ENCODE measurements at regions not wholly inside any gene's neighbourhood (a gene's known extent, or its start where the extent isn't known, plus 50 kb on each side); places are given as distances from the start of the nearest gene placed in this dataset.

DNA sequence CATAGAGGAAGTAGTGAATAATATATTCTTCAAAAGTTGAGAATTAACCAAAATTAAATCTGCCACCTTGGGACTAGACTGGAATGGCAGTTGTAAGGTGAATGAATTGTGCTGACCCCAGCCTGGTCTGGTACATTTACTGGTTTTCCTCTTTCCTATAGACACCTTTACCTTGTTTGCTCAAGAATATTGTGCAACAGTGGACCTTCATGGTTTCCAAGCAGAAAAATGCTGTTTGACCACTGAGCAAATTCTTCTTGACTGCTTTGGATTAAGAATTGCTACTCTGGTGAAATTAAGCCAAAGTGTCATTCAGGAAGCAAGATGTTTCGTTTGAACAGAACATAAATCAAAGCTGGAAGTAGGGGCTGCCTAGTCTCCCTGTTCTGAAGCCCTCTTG lies 156.6 kb upstream of the TAB2 start:
- Histone ChIP-seq H3K4me3 (ENCODE audit: insufficient read depth, low read depth, low read length, poor library complexity, severe bottlenecking) (no peak overlapping the region), H3K36me3 (ENCODE audit: control insufficient read depth, insufficient read depth, low read length) (no peaks in the 10 kb centered on the region), H3K27ac (ENCODE audit: insufficient read depth, low read length, poor library complexity, severe bottlenecking) (no peak overlapping the region), H3K9me3 (ENCODE audit: control insufficient read depth, low read length) (no peaks in the 10 kb centered on the region), H3K27me3 (replicated peaks; ENCODE audit: control insufficient read depth, insufficient read depth, low read length, poor library complexity, severe bottlenecking) (no peaks in the 10 kb centered on the region), H3K4me1 (ENCODE audit: control insufficient read depth, insufficient read depth, low read length, poor library complexity, severe bottlenecking) (peaks cover 2% of the 10 kb centered on the region)
- DNase-seq, result no peak

DNA sequence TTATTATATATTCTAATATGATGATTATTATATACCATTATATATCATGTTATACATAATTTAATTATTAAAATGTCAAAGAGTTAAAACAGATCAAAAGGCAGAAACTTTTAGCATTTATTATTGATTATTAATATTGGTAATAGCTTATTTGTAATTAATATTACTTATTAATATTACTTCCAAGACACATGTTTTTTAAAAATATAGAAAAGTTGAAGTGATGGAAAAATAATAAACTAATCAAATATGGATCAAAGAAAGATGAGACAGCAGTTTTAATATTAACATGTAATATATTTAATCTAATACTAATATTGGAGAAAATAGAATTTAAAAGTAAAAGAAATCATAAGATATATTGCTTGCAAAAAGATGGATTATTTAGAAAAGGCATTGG lies 154.6 kb upstream of the TAB2 start:
- Histone ChIP-seq H3K4me3 (ENCODE audit: insufficient read depth, low read depth, low read length, poor library complexity, severe bottlenecking) (no peak overlapping the region), H3K36me3 (ENCODE audit: control insufficient read depth, insufficient read depth, low read length) (no peaks in the 10 kb centered on the region), H3K27ac (ENCODE audit: insufficient read depth, low read length, poor library complexity, severe bottlenecking) (no peak overlapping the region), H3K9me3 (ENCODE audit: control insufficient read depth, low read length) (no peaks in the 10 kb centered on the region), H3K4me1 (ENCODE audit: control insufficient read depth, insufficient read depth, low read length, poor library complexity, severe bottlenecking) (peaks cover 13% of the 10 kb centered on the region), H3K27me3 (replicated peaks; ENCODE audit: control insufficient read depth, insufficient read depth, low read length, poor library complexity, severe bottlenecking) (no peaks in the 10 kb centered on the region)
- DNase-seq, result no peak

DNA sequence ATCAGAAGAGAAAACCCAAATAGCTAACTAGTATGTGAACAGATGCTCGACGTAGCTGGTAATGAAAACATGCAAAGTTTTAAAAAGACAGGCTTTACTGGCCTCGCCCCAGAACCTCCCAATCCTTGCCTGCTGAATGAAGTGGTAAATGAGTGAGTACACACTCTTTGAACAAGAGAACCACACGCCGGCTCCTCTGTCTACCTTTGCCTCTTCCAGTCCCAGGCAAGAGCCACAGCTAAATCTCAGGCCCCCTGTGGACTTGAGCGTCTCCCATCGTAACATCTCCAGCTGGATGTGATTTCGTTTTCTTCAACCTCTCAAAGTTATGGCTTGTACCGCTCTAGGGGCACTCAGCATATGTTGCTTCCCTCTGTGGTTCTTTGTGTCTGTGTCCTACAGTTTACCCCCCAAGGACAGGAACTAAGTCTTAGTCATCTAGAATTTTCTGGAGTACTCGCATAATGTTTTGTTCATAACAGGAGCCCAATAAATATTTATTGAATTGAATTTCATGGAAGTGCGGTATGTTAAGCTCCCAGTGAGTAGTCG lies 153.2 kb upstream of the TAB2 start:
- Histone ChIP-seq H3K9me3 (ENCODE audit: control insufficient read depth, low read length) (no peaks in the 10 kb centered on the region), H3K27me3 (replicated peaks; ENCODE audit: control insufficient read depth, insufficient read depth, low read length, poor library complexity, severe bottlenecking) (no peaks in the 10 kb centered on the region), H3K4me3 (ENCODE audit: insufficient read depth, low read depth, low read length, poor library complexity, severe bottlenecking) (no peak overlapping the region)

DNA sequence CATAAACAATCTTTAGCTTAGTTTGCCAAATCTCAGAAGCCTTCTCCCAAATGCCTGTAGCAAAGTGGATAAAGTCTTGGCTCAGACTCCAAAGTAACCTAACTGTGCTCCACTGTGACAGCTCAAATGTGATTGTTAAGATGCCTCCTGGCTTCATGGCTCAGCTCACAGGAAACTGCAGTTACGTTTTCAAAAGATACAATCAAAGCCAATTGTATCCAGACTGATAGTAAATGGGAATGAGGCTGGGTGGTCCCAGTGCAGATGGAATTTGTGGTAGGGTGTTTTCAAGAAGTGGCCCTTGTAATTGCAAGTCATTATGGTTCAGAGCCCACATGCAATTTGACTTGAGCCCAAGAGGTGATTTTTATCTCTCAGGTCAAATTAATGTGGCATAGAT lies 151.2 kb upstream of the TAB2 start:
- Histone ChIP-seq H3K4me3 (ENCODE audit: insufficient read depth, low read depth, low read length, poor library complexity, severe bottlenecking) (no peak overlapping the region), H3K27me3 (replicated peaks; ENCODE audit: control insufficient read depth, insufficient read depth, low read length, poor library complexity, severe bottlenecking) (no peaks in the 10 kb centered on the region), H3K27ac (ENCODE audit: insufficient read depth, low read length, poor library complexity, severe bottlenecking) (no peak overlapping the region), H3K9me3 (ENCODE audit: control insufficient read depth, low read length) (no peaks in the 10 kb centered on the region), H3K36me3 (ENCODE audit: control insufficient read depth, insufficient read depth, low read length) (no peaks in the 10 kb centered on the region), H3K4me1 (ENCODE audit: control insufficient read depth, insufficient read depth, low read length, poor library complexity, severe bottlenecking) (peaks cover 25% of the 10 kb centered on the region)
- DNase-seq, result no peak

More for the DNA sequence above, 153.2 kb upstream of the TAB2 start:
- Histone ChIP-seq H3K36me3 (ENCODE audit: control insufficient read depth, insufficient read depth, low read length) (no peaks in the 10 kb centered on the region), H3K27ac (ENCODE audit: insufficient read depth, low read length, poor library complexity, severe bottlenecking) (no peak overlapping the region), H3K4me1 (ENCODE audit: control insufficient read depth, insufficient read depth, low read length, poor library complexity, severe bottlenecking) (peaks cover 25% of the 10 kb centered on the region)
- DNase-seq, result no peak

DNA sequence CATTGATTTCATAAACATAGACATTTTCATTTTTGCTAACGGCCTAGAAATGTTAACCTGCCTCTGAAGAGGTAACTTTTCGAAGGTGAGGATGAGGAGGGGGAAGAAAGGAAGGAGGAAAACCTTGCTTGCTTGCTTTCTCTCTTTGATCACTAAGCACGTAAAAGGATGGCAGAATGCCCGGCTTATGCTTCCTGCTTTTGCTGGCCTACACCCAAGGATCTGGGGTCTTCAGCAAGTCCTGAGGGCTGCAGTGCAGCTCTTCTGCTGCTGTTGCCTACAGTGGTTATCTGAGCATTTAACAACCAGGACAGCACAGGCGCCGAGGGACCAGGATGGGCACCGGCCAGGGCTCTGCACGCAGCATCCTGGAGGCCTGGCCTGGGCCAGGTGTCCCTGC lies 150.8 kb upstream of the TAB2 start:
- Histone ChIP-seq H3K4me1 (ENCODE audit: control insufficient read depth, insufficient read depth, low read length, poor library complexity, severe bottlenecking) (peaks cover 25% of the 10 kb centered on the region), H3K36me3 (ENCODE audit: control insufficient read depth, insufficient read depth, low read length) (no peaks in the 10 kb centered on the region), H3K9me3 (ENCODE audit: control insufficient read depth, low read length) (no peaks in the 10 kb centered on the region), H3K27ac (ENCODE audit: insufficient read depth, low read length, poor library complexity, severe bottlenecking) (no peak overlapping the region), H3K4me3 (ENCODE audit: insufficient read depth, low read depth, low read length, poor library complexity, severe bottlenecking) (no peak overlapping the region), H3K27me3 (replicated peaks; ENCODE audit: control insufficient read depth, insufficient read depth, low read length, poor library complexity, severe bottlenecking) (no peaks in the 10 kb centered on the region)
- DNase-seq, result no peak

DNA sequence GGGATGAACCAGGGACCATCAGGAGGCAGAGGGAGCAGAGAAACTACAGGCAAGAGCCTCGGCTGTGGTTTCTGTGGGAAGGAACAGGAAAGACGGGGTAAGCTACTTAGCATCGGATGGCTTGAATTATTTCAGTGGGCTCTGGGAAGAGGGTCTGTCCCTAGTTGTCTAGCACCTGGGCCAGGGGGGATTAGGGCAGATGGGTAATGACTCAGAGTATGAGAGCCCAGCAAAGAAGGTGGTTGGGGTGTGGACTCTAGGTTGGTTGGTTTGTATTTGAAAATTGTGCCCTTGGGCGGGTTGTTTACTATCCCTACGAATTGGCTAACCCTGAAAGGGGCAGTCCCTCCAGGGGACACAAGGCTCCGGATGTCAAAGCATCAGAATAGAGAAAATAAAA lies 148.5 kb upstream of the TAB2 start:
- Histone ChIP-seq H3K4me3 (ENCODE audit: insufficient read depth, low read depth, low read length, poor library complexity, severe bottlenecking) (no peak overlapping the region), H3K27ac (ENCODE audit: insufficient read depth, low read length, poor library complexity, severe bottlenecking) (no peak overlapping the region), H3K9me3 (ENCODE audit: control insufficient read depth, low read length) (no peaks in the 10 kb centered on the region), H3K27me3 (replicated peaks; ENCODE audit: control insufficient read depth, insufficient read depth, low read length, poor library complexity, severe bottlenecking) (no peaks in the 10 kb centered on the region), H3K4me1 (ENCODE audit: control insufficient read depth, insufficient read depth, low read length, poor library complexity, severe bottlenecking) (peaks cover 25% of the 10 kb centered on the region), H3K36me3 (ENCODE audit: control insufficient read depth, insufficient read depth, low read length) (no peaks in the 10 kb centered on the region)
- peak in 1 of 3 donors; percentile 7 for DNase-seq

DNA sequence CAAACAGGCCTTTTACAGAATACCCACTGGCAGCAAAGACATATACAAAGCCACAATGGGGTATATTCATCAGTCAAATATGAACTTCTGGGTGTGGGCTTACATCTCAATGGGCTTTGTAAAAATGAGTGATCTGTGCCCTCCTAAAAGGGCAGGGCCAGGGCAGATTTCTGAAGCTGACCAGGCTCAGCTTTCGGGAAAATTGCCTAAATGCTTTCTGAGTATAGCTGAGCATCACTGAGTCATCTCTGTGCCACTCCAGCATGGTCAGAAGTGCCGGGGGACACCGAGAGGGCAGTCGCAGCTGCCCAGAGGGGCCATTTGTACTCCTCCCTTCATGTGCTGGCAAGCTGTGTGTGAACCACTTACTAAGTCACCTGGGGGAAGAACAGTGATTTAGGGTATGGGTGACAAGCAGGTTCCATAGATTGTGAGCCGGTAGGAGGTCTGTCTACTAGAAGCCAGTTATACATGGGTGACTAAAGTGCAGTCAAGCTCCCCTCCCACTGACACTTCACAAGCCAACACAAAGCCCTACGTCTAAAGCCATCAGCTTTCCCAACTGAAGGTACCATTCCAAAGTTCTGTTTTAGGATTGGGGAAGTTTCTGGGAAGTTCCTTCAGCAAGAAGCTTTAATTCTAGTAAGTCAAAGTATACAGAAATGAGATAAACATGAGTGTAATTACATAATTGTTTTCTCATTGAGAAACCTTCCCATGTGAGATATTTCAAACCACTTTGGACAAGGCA lies 147.6 kb upstream of the TAB2 start:
- no peaks in the 10 kb centered on the region for H3K36me3 ChIP-seq (ENCODE audit: control insufficient read depth, insufficient read depth, low read length)
- no peaks in the 10 kb centered on the region for H3K27me3 ChIP-seq (replicated peaks; ENCODE audit: control insufficient read depth, insufficient read depth, low read length, poor library complexity, severe bottlenecking)
- H3K27ac ChIP-seq (ENCODE audit: insufficient read depth, low read length, poor library complexity, severe bottlenecking), result no peak overlapping the region
- no peak for DNase-seq
- H3K4me1 ChIP-seq (ENCODE audit: control insufficient read depth, insufficient read depth, low read length, poor library complexity, severe bottlenecking), result peaks cover 30% of the 10 kb centered on the region
- no peaks in the 10 kb centered on the region for H3K9me3 ChIP-seq (ENCODE audit: control insufficient read depth, low read length)
- no peak overlapping the region for H3K4me3 ChIP-seq (ENCODE audit: insufficient read depth, low read depth, low read length, poor library complexity, severe bottlenecking)

DNA sequence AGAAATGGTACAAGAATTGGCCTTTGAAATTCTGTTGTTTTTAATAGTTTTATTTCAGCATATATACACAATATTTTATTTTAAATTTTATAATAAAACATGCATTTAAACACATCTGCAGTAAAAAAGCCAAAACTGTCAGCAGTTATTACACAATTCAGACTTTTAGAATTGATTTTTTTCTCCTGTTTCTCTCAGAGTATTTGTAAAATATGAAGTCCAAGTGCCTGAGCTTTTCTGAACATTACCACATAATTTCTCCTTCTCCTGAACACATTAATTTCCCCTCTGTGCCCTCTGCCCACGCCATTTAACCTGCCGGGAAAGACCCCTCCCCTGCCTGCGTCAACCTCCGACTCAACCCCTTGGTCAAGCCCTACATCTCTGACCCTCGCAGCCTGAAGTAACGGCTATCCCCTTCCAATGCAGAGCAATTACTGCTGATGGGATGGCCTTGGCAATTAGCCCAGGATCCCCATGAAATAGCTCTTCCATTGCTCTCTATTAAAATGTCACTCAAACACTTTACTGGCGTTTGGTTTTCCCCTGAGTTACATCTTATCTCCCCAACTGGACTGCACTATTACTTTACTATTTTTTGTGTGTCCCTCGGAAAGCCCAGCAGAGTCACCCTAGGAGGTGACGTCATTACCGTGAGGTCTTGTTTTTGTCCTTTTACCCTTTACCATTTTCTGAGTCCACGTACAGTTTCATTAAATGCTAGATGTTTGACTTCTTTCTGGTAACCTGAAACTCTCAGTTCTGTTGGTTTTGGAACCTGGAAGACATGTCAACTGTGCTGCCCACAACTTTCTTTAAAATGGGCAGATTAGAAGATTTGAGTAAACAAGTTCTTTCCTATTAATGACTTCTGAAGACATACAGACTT lies 146.7 kb upstream of the TAB2 start:
- DNase-seq, result no peak
- H3K4me1 ChIP-seq (ENCODE audit: control insufficient read depth, insufficient read depth, low read length, poor library complexity, severe bottlenecking), result peaks cover 29% of the 10 kb centered on the region

DNA sequence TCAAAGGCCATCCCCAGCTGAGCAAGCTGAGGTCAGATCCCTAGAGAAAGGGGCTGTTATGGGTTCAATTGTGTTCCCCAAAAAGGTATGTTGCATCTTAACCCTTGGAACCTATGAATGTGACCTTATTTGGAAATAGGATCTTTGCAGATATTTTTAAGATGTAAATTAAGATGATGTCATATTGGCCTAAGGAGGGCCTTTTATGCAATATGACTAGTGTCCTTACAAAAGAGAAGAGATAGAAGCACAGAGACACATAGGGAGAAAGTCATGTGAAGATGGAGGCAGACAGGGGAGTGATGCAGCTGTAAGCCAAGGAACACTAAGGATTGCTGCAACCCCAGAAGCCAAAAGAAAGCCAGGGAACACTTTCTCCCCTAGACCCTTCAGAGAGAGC lies 144.3 kb upstream of the TAB2 start:
- no peaks in the 10 kb centered on the region for H3K9me3 ChIP-seq (ENCODE audit: control insufficient read depth, low read length)
- H3K4me3 ChIP-seq (ENCODE audit: insufficient read depth, low read depth, low read length, poor library complexity, severe bottlenecking), result no peak overlapping the region
- DNase-seq, result no peak
- H3K4me1 ChIP-seq (ENCODE audit: control insufficient read depth, insufficient read depth, low read length, poor library complexity, severe bottlenecking), result peaks cover 15% of the 10 kb centered on the region
- H3K27ac ChIP-seq (ENCODE audit: insufficient read depth, low read length, poor library complexity, severe bottlenecking), result no peak overlapping the region
- no peaks in the 10 kb centered on the region for H3K27me3 ChIP-seq (replicated peaks; ENCODE audit: control insufficient read depth, insufficient read depth, low read length, poor library complexity, severe bottlenecking)
- H3K36me3 ChIP-seq (ENCODE audit: control insufficient read depth, insufficient read depth, low read length), result no peaks in the 10 kb centered on the region

More for the DNA sequence above, 146.7 kb upstream of the TAB2 start:
- H3K4me3 ChIP-seq (ENCODE audit: insufficient read depth, low read depth, low read length, poor library complexity, severe bottlenecking), result no peak overlapping the region
- no peak overlapping the region for H3K27ac ChIP-seq (ENCODE audit: insufficient read depth, low read length, poor library complexity, severe bottlenecking)
- no peaks in the 10 kb centered on the region for H3K27me3 ChIP-seq (replicated peaks; ENCODE audit: control insufficient read depth, insufficient read depth, low read length, poor library complexity, severe bottlenecking)
- no peaks in the 10 kb centered on the region for H3K9me3 ChIP-seq (ENCODE audit: control insufficient read depth, low read length)
- H3K36me3 ChIP-seq (ENCODE audit: control insufficient read depth, insufficient read depth, low read length), result no peaks in the 10 kb centered on the region

DNA sequence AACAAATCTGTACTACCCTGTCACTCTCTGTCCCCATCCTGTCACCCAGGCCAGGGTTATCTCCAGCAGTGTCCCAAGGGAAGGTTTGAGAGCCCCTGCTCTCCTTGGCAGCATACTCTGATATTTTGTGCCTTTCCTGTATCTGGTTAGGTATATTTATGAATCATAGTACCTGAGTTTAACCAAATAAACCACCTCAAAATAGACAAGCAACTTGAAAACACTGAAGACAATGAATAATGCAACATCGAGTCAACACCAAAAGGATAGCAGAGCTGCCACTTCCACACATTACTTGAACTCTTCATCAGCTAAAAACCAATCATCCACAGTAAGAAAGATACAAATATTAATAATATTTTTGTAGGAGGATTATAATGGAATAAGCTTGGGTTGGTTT lies 142.6 kb upstream of the TAB2 start:
- no peak for DNase-seq
- Histone ChIP-seq H3K4me3 (ENCODE audit: insufficient read depth, low read depth, low read length, poor library complexity, severe bottlenecking) (no peak overlapping the region), H3K27me3 (replicated peaks; ENCODE audit: control insufficient read depth, insufficient read depth, low read length, poor library complexity, severe bottlenecking) (no peaks in the 10 kb centered on the region), H3K36me3 (ENCODE audit: control insufficient read depth, insufficient read depth, low read length) (no peaks in the 10 kb centered on the region), H3K27ac (ENCODE audit: insufficient read depth, low read length, poor library complexity, severe bottlenecking) (no peak overlapping the region), H3K4me1 (ENCODE audit: control insufficient read depth, insufficient read depth, low read length, poor library complexity, severe bottlenecking) (peaks cover 5% of the 10 kb centered on the region), H3K9me3 (ENCODE audit: control insufficient read depth, low read length) (no peaks in the 10 kb centered on the region)
